Liver (tissue), 8 donors: ENCODE measurements at regions not wholly inside any gene's neighbourhood (a gene's known extent, or its start where the extent isn't known, plus 50 kb on each side); places are given as distances from the start of the nearest gene placed in this dataset.

Experiments
- DNase-seq: peaks from one replicate; pipeline ENCODE4 v3.0.0-alpha.2; 2017; ENCODE audit warnings: low spot score
- H3K27ac ChIP-seq, 2 donors: one replicate each; pipeline ENCODE4 v1.7.0; 2013; ENCODE audit warnings: inconsistent platforms in 2 of 2, low read length in 2 of 2, control low read depth in 1 of 2, low read depth in 1 of 2, mild to moderate bottlenecking in 1 of 2
- H3K27me3 ChIP-seq, 4 donors: one replicate each; pipeline versions ENCODE4 v1.6.1 to v1.7.0; 2013; ENCODE audit warnings: low read length in 3 of 4, inconsistent platforms in 1 of 4, mild to moderate bottlenecking in 1 of 4, moderate library complexity in 1 of 4; ENCODE audit not compliant: control insufficient read depth in 4 of 4, insufficient read depth in 4 of 4
- H3K36me3 ChIP-seq, 4 donors: one replicate each; pipeline versions ENCODE4 v1.6.1 to v1.7.0; 2013; ENCODE audit warnings: low read length in 3 of 4, mild to moderate bottlenecking in 3 of 4, low read depth in 1 of 4, moderate library complexity in 1 of 4; ENCODE audit not compliant: control insufficient read depth in 4 of 4, insufficient read depth in 3 of 4
- H3K4me1 ChIP-seq, 4 donors: one replicate each; pipeline versions ENCODE4 v1.6.1 to v1.7.0; 2013; ENCODE audit warnings: low read length in 3 of 4, mild to moderate bottlenecking in 3 of 4, moderate library complexity in 1 of 4; ENCODE audit not compliant: control insufficient read depth in 4 of 4, insufficient read depth in 4 of 4
- H3K4me3 ChIP-seq, 3 donors: one replicate each; pipeline versions ENCODE4 v1.6.1 to v1.7.0; 2013; ENCODE audit warnings: low read length in 3 of 3, control low read depth in 1 of 3, low read depth in 1 of 3, mild to moderate bottlenecking in 1 of 3
- H3K9ac ChIP-seq, 2 donors: one replicate each; pipeline ENCODE4 v1.7.0; 2013; ENCODE audit warnings: low read length in 2 of 2, mild to moderate bottlenecking in 2 of 2, moderate library complexity in 2 of 2, control low read depth in 1 of 2, low read depth in 1 of 2
- H3K9me3 ChIP-seq, 4 donors: one replicate each; pipeline versions ENCODE4 v1.6.1 to v1.7.0; 2013; ENCODE audit warnings: low read length in 3 of 4; ENCODE audit not compliant: control insufficient read depth in 4 of 4
- ATF3 ChIP-seq: IDR thresholded peaks from 2 replicates; pipeline ENCODE4 v1.6.1; 2016; ENCODE audit warnings: antibody characterized with exemption
- CTCF ChIP-seq: fragments of 150-350 bp; IDR thresholded peaks from 2 replicates; pipeline ENCODE4 v1.5.1; 2017; ENCODE audit warnings: improper control_type of control experiment, low read depth, low read length; ENCODE audit not compliant: missing input control
- EGR1 ChIP-seq, 2 donors: IDR thresholded peaks; 2 replicates each; pipeline ENCODE4 v1.6.1; 2016 to 2018; ENCODE audit warnings: antibody characterized with exemption in 2 of 2, low read depth in 2 of 2
- FOXA1 ChIP-seq: IDR thresholded peaks from 2 replicates; pipeline ENCODE4 v1.6.1; 2016; ENCODE audit warnings: antibody characterized with exemption
- FOXA2 ChIP-seq: IDR thresholded peaks from 2 replicates; pipeline ENCODE4 v1.6.1; 2016; ENCODE audit warnings: antibody characterized with exemption
- GABPA ChIP-seq, 2 donors: IDR thresholded peaks in 1 of 2; conservative IDR thresholded peaks in 1 of 2; 2 replicates each; pipeline ENCODE4 v1.6.1; 2016; ENCODE audit warnings: antibody characterized with exemption in 2 of 2, mild to moderate bottlenecking in 1 of 2, moderate library complexity in 1 of 2
- HNF4A ChIP-seq, 2 donors: conservative IDR thresholded peaks; 2 replicates each; pipeline ENCODE4 v1.6.1; 2016; ENCODE audit warnings: antibody characterized with exemption in 2 of 2, mild to moderate bottlenecking in 2 of 2
- HNF4G ChIP-seq: IDR thresholded peaks from 2 replicates; pipeline ENCODE4 v1.6.1; 2016; ENCODE audit warnings: antibody characterized with exemption
- JUND ChIP-seq, 2 donors: IDR thresholded peaks; 2 replicates each; pipeline ENCODE4 v1.6.1; 2016; ENCODE audit warnings: antibody characterized with exemption in 2 of 2
- NR2F2 ChIP-seq: IDR thresholded peaks from 2 replicates; pipeline ENCODE4 v1.6.1; 2016; ENCODE audit warnings: antibody characterized with exemption
- RAD21 ChIP-seq, 2 donors: IDR thresholded peaks; 2 replicates each; pipeline ENCODE4 v1.6.1; 2016; ENCODE audit warnings: antibody characterized with exemption in 2 of 2, mild to moderate bottlenecking in 2 of 2
- REST ChIP-seq: IDR thresholded peaks from 2 replicates; pipeline ENCODE4 v1.6.1; 2016; ENCODE audit warnings: antibody characterized with exemption, mild to moderate bottlenecking
- RXRA ChIP-seq, 2 donors: IDR thresholded peaks; 2 replicates each; pipeline ENCODE4 v1.6.1; 2017 to 2018; ENCODE audit warnings: antibody characterized with exemption in 2 of 2, mild to moderate bottlenecking in 1 of 2
- SP1 ChIP-seq: IDR thresholded peaks from 2 replicates; pipeline ENCODE4 v1.6.1; 2018; ENCODE audit warnings: antibody characterized with exemption, mild to moderate bottlenecking
- TAF1 ChIP-seq: conservative IDR thresholded peaks from 2 replicates; pipeline ENCODE4 v1.6.1; 2016; ENCODE audit warnings: antibody characterized with exemption, mild to moderate bottlenecking
- YY1 ChIP-seq: IDR thresholded peaks from 2 replicates; pipeline ENCODE4 v1.6.1; 2016; ENCODE audit warnings: antibody characterized with exemption, mild to moderate bottlenecking
- ZBTB33 ChIP-seq: IDR thresholded peaks from 2 replicates; pipeline ENCODE4 v1.6.1; 2016; ENCODE audit warnings: antibody characterized with exemption
- WGBS: extraction: QIAGEN DNeasy Blood & Tissue Kit; methylation state at CpG from one replicate; pipeline ENCODE4 v1.1.7; 2013; 5-methylcytosine and 5-hydroxymethylcytosine counted together
- donor health status: healthy.
- donor health status: healthy.
- donor health status: healthy.
- donor health status: healthy.
- donor health status: healthy.

GRCh38 chr17:36690190-36690589 lies 88.8 kb downstream of the MRM1 start:
- Histone ChIP-seq H3K27me3 (no peaks in the 10 kb centered on the region), H3K9ac (no peak overlapping the region), H3K9me3 (no peaks in the 10 kb centered on the region), H3K27ac (no peak overlapping the region), H3K4me3 (no peak overlapping the region), H3K36me3 (no peaks in the 10 kb centered on the region), H3K4me1 (no peaks in the 10 kb centered on the region)
- no peak for DNase-seq
- TF ChIP-seq JUND (IDR thresholded peaks at IDR 0.05) (no peak), RXRA (IDR thresholded peaks at IDR 0.05) (no peak), HNF4A (conservative IDR thresholded peaks at IDR 0.05) (no peak), NR2F2 (no peak), FOXA2 (no peak), GABPA (IDR thresholded peaks at IDR 0.05 in 1 of 2, conservative IDR thresholded peaks at IDR 0.05 in 1 of 2) (no peak), CTCF (no peak), FOXA1 (no peak), TAF1 (no peak), RAD21 (IDR thresholded peaks at IDR 0.05) (no peak), ATF3 (no peak), ZBTB33 (no peak), HNF4G (no peak), YY1 (no peak), EGR1 (IDR thresholded peaks at IDR 0.05; ENCODE audit: low read depth in 2 of 2) (no peak), REST (no peak), SP1 (no peak)
- 85% methylated on average over 4 of the region's 4 CpGs for WGBS

- H3K9ac ChIP-seq = no peak overlapping the region
- no peaks in the 10 kb centered on the region for H3K4me1 ChIP-seq
- H3K27me3 ChIP-seq = no peaks in the 10 kb centered on the region
- no peak for DNase-seq
- H3K36me3 ChIP-seq = no peaks in the 10 kb centered on the region
- TF ChIP-seq EGR1 (IDR thresholded peaks at IDR 0.05; ENCODE audit: low read depth in 2 of 2) = no peak
- TF ChIP-seq SP1 = no peak
- no peak for TF ChIP-seq ZBTB33
- no peak for TF ChIP-seq JUND (IDR thresholded peaks at IDR 0.05)
- TF ChIP-seq GABPA (IDR thresholded peaks at IDR 0.05 in 1 of 2, conservative IDR thresholded peaks at IDR 0.05 in 1 of 2) = no peak
- TF ChIP-seq ATF3 = no peak
- TF ChIP-seq RAD21 (IDR thresholded peaks at IDR 0.05) = no peak
- H3K9me3 ChIP-seq = no peaks in the 10 kb centered on the region
- no peak overlapping the region for H3K27ac ChIP-seq
- no peak overlapping the region for H3K4me3 ChIP-seq
- 79% methylated on average over 3 of the region's 3 CpGs for WGBS
Measured at GRCh38 chr17:36691606-36692005, 90.2 kb downstream of the MRM1 start.
